Upper lobe of right lung (tissue), 1 donor: ENCODE measurements at regions not wholly inside any gene's neighbourhood (a gene's known extent, or its start where the extent isn't known, plus 50 kb on each side); places are given as distances from the start of the nearest gene placed in this dataset.

Source experiments
- ATAC-seq: fragments of 200-7000 bp; cut with Tn5 transposase; one replicate; pipeline ENCODE4 v1.9.1; 2020; ENCODE audit warnings: mild to moderate bottlenecking, moderate library complexity
- DNase-seq: peaks from one replicate; pipeline ENCODE4 v3.0.0-alpha.2; 2020
- H3K27ac ChIP-seq: fragments of 200-600 bp; one replicate; pipeline ENCODE4 v1.8.0; 2022
- H3K27me3 ChIP-seq: fragments of 200-600 bp; one replicate; pipeline ENCODE4 v1.8.0; 2022; ENCODE audit warnings: mild to moderate bottlenecking
- H3K36me3 ChIP-seq: fragments of 200-600 bp; one replicate; pipeline ENCODE4 v1.8.0; 2022
- H3K4me1 ChIP-seq: fragments of 200-600 bp; one replicate; pipeline ENCODE4 v1.8.0; 2022
- H3K4me3 ChIP-seq: fragments of 200-600 bp; one replicate; pipeline ENCODE4 v1.8.0; 2022; ENCODE audit warnings: mild to moderate bottlenecking
- H3K9me3 ChIP-seq: fragments of 200-600 bp; one replicate; pipeline ENCODE4 v1.8.0; 2022
- CTCF ChIP-seq: fragments of 200-600 bp; IDR thresholded peaks from one replicate; pipeline ENCODE4 v1.8.0; 2022; ENCODE audit warnings: antibody characterized with exemption
- intact Hi-C: fragments of 100-400 bp; cut with DNase I; formaldehyde crosslinking; loops from one replicate; pipeline ENCODE4 v1.11.0; 2022
- donor health status: DM: no; HTN: yes; CAD: no; lungs with severe emphysema.

GRCh38 chr14:36012621-36013020, 163.9 kb downstream of the PTCSC3 start:
- Histone ChIP-seq H3K27me3 (no peaks in the 10 kb centered on the region), H3K36me3 (no peaks in the 10 kb centered on the region), H3K4me1 (no peaks in the 10 kb centered on the region), H3K4me3 (no peak overlapping the region), H3K27ac (no peak overlapping the region), H3K9me3 (no peaks in the 10 kb centered on the region)
- ATAC-seq = no peak
- intact Hi-C loops = no loop called here
- no peak for DNase-seq
- TF ChIP-seq CTCF = no peak

DNA sequence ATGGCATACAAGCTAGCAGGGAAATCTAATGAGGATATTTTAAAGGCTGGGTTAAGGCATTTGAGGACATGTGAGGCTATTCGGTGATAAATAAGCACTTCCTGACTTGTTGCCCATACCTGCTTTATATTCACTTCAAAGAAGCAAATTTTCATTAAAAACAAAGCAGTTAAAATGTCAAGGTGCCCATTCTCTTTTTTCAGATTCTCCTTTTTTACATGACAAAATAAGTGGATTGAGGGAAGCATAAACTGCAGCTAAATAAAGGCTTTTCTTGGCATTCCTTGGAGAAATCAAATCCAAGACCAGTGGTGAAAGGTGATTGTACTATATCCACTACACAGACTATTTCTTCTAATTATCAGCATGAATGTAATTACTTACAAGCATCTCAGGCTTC, 166.9 kb downstream of the PTCSC3 start:
- no peaks in the 10 kb centered on the region for H3K4me1 ChIP-seq
- ATAC-seq = no peak
- no peaks in the 10 kb centered on the region for H3K36me3 ChIP-seq
- H3K27me3 ChIP-seq = no peaks in the 10 kb centered on the region
- no peak overlapping the region for H3K27ac ChIP-seq
- no peaks in the 10 kb centered on the region for H3K9me3 ChIP-seq
- no peak for TF ChIP-seq CTCF
- no peak for DNase-seq
- H3K4me3 ChIP-seq = no peak overlapping the region
- intact Hi-C loops = no loop called here

DNA sequence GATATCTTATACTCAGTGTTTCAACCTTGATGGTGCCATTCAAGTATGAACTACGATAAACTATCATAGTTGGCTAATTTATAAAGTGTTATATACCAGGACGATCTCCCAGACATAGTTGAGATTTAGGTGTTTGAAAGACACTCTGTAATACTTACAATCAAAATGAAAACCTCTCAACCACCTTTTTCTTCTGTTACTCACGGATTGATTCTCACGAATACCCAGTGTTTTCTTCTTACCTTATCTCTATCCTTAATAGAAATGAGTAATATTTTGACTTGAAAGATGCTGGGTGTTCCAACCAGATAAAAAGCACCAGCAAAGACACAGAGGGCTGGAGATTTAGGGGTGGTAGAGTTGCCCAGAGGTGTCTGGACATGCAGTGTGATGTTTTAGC, 169.9 kb downstream of the PTCSC3 start:
- no peaks in the 10 kb centered on the region for H3K4me1 ChIP-seq
- H3K9me3 ChIP-seq = no peaks in the 10 kb centered on the region
- ATAC-seq (no peak), DNase-seq (no peak)
- intact Hi-C loops = no loop called here
- H3K27ac ChIP-seq = no peak overlapping the region
- no peak for TF ChIP-seq CTCF
- no peaks in the 10 kb centered on the region for H3K36me3 ChIP-seq
- H3K4me3 ChIP-seq = no peak overlapping the region
- no peaks in the 10 kb centered on the region for H3K27me3 ChIP-seq

DNA sequence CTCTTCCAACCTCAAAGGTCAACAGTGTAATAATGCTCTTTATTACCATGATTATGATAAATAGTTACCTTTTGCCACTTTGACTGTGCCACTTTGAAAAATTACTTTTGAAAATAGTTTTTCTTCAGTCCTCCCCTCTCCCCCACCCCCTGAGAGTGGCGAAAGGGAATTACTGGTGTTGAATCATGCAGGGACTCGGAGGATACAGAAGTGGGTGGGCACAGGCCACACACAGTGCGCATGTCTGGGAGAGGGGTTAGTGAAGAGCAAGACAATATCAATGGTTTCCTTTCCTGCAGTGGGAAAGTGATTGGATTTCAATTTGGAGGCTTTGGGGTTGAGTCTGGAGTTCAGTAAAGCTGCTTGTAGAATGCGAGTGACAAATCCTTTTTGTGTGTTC, 170.9 kb downstream of the PTCSC3 start:
- Histone ChIP-seq H3K9me3 (no peaks in the 10 kb centered on the region), H3K27me3 (no peaks in the 10 kb centered on the region), H3K27ac (no peak overlapping the region), H3K4me1 (no peaks in the 10 kb centered on the region), H3K36me3 (no peaks in the 10 kb centered on the region), H3K4me3 (no peak overlapping the region)
- no peak for TF ChIP-seq CTCF
- ATAC-seq (no peak), DNase-seq (no peak)
- intact Hi-C loops = no loop called here

- Histone ChIP-seq H3K4me3 (no peak overlapping the region), H3K27me3 (no peaks in the 10 kb centered on the region), H3K9me3 (no peaks in the 10 kb centered on the region), H3K4me1 (no peaks in the 10 kb centered on the region), H3K27ac (no peak overlapping the region), H3K36me3 (no peaks in the 10 kb centered on the region)
- DNase-seq (no peak), ATAC-seq (no peak)
- intact Hi-C loops = no loop called here
- TF ChIP-seq CTCF = no peak
Observed at GRCh38 chr14:36001936-36002335, 174.6 kb downstream of the PTCSC3 start.

DNA sequence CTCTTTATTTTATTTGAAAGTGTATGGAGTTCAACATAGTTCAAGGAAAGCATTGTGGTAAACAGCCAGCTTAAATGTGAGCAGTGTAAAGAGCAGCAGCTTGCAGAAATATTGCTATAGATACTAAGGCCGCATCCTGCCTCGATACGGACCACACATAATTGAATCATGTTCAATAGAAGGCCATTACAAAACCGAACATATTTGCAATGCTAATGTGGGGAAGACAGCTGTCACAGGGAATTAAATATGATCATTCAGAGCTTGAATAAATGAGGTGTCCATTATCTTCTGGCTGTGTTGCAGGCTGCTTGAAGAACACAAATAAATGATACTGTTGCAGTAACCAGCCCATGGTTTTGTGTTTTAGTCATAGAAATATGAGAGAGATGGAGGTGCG, 173.2 kb downstream of the BRMS1L start:
- Histone ChIP-seq H3K9me3 (no peaks in the 10 kb centered on the region), H3K27ac (no peak overlapping the region), H3K4me3 (no peak overlapping the region), H3K36me3 (no peaks in the 10 kb centered on the region), H3K4me1 (no peaks in the 10 kb centered on the region), H3K27me3 (no peaks in the 10 kb centered on the region)
- no peak for ATAC-seq
- intact Hi-C loops = no loop called here
- TF ChIP-seq CTCF = no peak
- DNase-seq = no peak
